HK-2 (cell line): ENCODE measurements at regions not wholly inside any gene's neighbourhood (a gene's known extent, or its start where the extent isn't known, plus 50 kb on each side); places are given as distances from the start of the nearest gene placed in this dataset.
"Not testable (repeated sequence)": the region's sequence is repeated elsewhere in the genome, so short reads cannot be mapped to it uniquely, and the experiment has no call there.

Experiments used
- DNase-seq: peaks from one replicate; pipeline ENCODE4 v3.0.0-alpha.2; 2018; ENCODE audit not compliant: unreplicated experiment

DNA sequence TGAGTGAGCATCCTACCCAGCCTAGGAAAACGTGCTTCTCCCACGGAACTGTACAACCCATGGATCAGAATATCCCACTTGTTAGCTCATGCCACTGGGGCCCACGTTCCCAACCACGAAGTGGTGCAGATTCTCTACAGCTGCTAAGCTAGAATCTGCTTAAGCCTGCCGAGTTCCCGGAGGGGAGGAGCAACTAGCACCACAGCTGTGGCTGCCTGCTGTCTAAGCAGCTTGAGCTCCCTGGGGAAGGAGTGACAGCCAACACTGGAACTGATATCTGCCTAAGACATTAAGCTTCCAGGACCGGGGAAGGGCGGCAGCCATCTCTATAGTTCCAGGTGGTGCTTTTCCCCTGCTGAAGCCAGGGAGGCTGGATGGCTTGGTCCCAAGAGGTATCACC lies 334.7 kb upstream of the CHRM2 start:
- no peak for DNase-seq

DNA sequence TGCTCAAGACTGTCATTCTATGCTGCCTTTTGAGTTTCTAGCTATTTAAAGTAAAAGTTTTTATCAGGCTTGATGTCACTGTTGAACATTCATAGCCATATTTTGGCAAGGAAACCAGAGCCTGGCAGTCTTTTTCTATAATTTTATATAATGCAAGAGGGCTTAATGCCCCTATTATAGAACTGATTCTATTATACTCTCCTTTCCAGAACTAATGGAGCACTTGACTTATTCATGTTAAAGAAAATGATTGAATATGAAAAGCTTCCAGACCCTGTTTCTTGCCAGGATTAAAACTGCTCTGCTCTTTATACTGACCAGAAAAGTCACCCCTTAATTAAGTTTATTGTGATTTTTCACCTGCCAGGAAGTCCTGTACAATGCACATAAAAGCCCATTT lies 337.6 kb upstream of the CHRM2 start:
- DNase-seq, result no peak

DNA sequence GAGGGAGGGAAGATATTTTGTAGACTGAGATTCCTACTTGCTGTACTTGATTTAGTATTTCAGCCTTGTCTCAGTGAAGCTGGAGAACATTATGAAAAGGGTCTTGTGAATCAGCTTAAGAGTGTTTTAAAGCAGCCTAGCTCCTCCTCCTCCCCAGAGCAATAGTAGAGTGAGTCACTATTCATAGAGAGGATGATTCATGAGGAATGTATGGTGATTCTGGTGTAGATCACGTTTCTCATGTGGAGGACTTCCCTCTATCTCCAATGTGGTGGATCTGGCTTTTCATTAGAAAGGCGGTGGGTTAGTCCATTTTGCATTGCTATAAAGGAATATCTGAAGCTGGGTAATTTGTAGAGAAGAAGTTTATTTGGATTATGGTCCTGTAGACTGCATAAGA lies 340.1 kb upstream of the CHRM2 start:
- DNase-seq, result no peak

GRCh38 chr7:136527554-136527953 lies 340.9 kb upstream of the CHRM2 start:
- DNase-seq, result no peak

DNA sequence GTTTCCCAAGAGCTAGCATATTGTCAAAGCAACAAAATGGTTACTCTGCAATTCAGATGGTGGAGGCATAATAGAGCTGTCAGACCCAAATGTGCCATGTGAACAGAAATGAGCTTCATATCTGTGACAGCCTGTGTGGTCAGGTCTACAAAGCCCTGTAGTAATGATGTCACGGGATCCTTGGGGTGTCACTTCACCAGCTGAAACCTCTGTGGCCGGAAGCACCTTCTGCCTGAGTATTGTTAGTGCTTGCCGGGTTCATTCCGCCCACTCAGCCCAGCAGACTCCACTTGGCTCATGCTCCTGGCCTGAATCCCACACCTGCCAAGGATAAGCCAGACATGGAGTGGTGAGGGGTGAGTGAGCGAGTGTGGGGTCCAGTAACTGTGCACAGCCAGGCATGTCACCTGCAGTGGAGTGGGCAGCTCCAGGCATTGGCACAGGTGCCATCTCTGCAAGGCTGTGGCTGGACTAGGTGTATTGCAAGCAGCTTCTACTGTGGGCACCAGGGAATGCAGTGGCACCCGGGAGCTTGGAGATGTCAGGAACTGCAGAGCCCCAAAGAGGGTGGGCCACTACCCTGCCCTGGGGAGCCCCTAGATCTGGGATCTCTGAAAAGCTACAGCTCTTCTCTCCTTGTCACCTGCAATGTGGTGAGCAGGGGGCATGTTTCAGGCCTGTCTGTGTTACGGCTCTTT lies 341.9 kb upstream of the CHRM2 start:
- no peak for DNase-seq

DNA sequence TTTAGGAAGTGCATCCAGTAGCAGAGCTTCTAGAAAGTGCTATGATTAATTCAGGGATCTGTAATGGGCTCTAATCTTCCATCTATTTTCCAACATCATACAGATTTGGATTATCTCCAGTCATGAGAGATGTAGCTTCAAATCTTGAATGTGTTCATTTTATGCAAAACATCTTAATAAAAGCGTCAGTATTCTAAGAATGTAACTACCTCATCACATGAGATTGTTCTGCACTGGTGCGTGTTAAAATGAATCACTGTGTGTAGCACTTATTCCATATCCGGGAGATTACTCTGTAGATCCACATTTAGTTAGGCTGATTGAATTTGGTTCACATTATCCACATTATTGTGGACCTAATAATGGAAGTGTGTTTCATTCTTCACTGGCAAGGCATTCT lies 344.9 kb upstream of the CHRM2 start:
- no peak for DNase-seq

DNA sequence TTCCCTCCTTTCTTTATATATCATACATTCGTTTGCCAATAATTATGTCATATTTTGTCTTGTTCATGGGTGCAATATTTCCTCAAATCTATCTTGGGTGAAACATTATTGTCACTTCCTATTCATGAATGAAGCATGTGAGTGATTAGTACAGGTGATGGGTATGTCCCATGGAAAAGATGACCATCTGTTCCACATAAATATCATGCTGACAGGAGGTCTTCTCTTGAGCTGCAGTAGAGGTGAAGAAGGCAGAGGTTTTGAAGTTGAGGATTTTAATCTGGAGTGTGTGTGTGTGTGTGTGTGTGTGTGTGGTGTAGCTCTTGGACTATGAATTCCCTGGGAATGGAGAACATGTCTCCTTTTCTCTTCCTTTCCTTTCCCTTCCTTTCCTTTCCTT lies 350.5 kb upstream of the CHRM2 start:
- no peak for DNase-seq

DNA sequence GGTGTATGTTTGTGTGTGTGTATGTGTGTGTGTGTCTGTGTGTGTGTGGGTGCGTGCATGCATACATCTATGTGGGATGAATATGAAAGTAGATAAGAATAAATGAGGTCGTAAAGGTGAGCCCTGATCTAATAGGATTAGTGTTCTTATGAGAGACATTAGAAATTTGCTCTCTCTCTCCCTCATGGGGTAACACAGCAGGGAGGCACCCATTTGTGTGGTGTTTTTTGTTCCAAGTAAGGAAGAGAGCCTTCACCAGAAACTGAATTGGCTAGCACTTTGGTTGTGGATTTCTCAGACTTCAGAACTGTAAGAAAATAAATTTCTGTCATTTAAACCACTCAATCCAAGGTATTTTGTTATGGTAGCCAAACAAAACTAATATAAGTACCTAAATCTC lies 353.7 kb upstream of the CHRM2 start:
- no peak for DNase-seq

DNA sequence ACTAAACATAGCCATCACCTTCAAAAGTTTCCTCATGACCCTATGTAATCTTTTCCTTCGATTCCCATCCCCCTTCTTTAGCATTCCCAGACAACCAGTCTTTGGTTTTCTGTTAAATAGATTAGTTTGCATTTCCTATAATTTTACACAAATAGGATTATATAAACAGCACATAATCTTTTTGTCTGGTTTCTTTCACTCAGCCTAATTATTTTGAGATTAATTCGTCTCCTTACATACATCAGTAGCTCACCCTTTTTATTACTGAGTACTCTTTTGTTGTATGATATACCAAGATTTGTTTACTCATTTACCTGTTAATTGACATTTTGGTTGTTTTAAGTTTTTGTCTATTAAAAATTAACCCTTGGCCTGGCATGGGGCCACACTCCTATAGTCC lies 354.7 kb upstream of the CHRM2 start:
- no peak for DNase-seq

- DNase-seq, result no peak
Measured at GRCh38 chr7:136509466-136509865, 359.0 kb upstream of the CHRM2 start.

- DNase-seq, result no peak
Measured at GRCh38 chr7:136502162-136502561, 366.3 kb upstream of the CHRM2 start.

DNA sequence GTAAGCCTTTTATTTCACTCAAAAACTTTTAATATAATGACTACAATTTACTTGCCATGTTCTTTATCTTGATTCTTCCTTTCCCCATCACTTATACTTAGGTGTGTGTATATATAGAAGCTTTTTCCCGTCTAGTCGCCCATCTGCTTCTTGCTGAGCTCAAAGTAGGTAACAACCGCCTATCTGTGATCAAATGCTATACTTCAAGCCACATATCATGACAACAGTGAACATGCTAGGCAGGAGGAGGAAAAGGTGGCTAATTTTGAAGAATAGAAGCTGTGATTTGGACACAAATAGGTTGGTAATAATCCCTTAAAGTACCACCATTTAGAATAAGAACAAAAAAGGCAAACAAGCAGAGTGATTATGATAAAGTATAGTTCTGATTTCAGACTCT lies 367.3 kb upstream of the CHRM2 start:
- DNase-seq, result no peak

DNA sequence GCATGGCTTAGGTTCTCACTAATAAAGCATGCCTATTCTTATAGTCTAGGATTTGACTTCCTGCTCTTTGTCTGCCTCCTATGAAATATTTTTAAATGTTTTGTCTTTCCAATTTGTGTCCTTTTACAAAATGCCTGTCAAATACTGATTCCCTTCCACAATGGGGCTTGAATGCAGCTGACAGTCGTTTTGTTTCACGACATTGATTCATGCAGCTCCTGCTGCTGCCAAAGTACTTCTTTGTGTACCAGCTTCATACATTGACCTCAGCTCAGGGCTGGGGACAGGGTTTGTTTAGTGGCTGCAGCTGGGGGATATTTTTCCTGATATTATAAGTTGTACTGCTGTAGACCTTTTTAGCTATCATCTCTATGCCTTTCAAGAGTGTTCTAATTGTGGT lies 371.9 kb upstream of the CHRM2 start:
- no peak for DNase-seq

- no peak for DNase-seq
Measured at GRCh38 chr7:136495081-136495480, 373.4 kb upstream of the CHRM2 start.

DNA sequence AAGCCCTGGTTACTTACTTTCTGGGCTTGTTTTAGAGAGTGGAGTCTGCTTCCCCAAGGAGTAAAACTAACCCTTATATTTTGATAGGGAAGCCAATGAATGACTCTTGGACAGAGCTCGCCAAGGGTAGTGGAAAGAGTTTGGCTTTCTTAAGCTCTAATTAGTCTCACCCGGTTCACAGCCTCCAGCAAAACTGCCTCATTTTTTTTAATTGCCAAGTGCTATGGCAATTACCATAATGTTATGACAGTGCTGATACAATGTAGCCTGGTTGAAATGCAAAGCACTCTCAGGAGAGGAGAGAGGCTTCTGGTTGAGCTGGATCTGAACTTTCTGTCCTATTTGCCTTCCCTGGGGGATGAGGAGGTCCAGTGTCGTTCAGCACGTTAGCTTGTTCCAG lies 376.1 kb upstream of the CHRM2 start:
- DNase-seq, result no peak

GRCh38 chr7:136489808-136490207 lies 378.6 kb upstream of the CHRM2 start:
- no peak for DNase-seq

DNA sequence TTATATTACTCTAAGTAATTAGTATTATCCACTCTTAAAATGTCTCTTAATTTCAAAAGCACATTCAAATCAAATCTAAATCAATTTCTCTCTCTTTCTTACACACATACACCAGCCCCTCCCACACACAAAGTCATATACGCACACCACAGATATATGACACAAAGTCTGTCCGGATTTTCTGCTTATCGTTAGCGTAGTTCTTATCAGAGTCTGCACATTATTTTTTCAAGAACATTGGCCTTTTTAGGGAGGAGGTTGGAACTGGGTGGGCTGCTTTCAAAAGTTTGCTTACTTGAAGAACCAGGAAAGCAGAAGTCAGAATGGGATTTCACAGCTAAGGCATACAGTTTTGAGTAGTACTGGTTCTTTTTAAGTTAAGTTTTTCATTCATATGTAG lies 387.6 kb upstream of the CHRM2 start:
- DNase-seq, result no peak

DNA sequence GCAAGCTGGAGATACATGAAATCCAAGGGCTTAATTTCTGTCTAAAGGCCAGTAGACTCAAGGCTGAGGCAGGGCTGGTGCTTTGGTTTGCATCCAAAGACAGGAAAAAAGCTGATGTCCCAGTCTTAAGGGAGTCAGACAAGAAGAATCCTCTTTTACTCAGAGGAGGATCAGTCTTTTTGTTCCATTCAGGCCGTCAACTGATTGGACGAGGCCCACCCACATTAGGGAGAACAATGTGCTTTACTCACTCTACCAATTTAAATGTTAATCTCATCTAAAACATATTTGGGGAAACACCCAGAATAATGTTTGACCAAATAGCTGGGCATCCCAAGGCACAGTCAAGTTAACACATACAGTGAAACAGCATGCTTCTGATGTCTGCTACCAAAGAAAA lies 388.5 kb upstream of the CHRM2 start:
- no peak for DNase-seq

GRCh38 chr7:136470179-136470578 lies 398.3 kb upstream of the CHRM2 start:
- DNase-seq, result no peak

DNA sequence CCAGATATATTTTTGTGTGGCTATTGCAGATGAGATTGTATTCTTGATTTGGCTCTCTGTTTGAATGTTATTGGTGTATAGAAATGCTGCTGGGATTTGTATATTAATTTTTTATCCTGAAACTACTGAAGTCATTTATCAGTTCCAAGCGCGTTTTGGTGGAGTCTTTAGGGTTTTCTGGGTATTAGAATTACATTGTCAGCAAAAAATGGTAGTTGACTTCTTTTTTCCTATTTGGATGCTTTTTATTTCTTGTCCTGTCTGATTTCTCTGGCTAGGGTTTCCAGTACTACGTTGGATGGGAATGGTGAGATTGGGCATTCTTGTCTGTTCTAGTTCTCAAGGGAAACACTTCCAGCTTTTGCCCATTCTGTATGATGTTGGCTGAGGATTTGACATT lies 415.5 kb upstream of the CHRM2 start:
- DNase-seq, result no peak

GRCh38 chr7:136446751-136447150 lies 421.7 kb upstream of the CHRM2 start:
- DNase-seq, result no peak

- no peak for DNase-seq
Measured at GRCh38 chr7:136441835-136442234, 426.6 kb upstream of the CHRM2 start.

GRCh38 chr7:136431736-136432135 lies 436.7 kb upstream of the CHRM2 start:
- DNase-seq, result not testable (repeated sequence)

DNA sequence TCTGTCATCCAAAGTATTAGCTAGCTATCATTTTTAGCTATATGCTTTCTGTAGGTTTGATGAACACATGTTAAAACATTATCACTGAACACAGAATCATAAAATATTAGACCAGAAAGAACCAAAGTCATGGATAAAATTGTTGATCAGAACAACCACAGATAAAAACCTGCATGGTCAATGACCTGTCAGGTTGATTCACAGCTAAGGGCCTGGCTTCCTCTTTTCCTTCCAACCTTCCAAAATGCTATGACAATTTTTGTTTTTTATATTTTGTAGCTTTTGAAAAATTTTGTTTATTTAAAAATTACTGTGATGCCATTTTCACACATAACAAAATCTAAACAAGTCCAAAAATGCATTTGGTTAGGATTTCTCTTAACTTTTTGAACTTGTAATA lies 444.4 kb upstream of the CHRM2 start:
- DNase-seq, result no peak
